Left ventricle myocardium inferior (tissue), 1 donor: ENCODE measurements at regions not wholly inside any gene's neighbourhood (a gene's known extent, or its start where the extent isn't known, plus 50 kb on each side); places are given as distances from the start of the nearest gene placed in this dataset.
A peak's percentile ranks its signal among the peaks of the same experiment; 100 is the strongest.

Source experiments
- DNase-seq: peaks from one replicate; pipeline ENCODE4 v3.0.0-alpha.2; 2020
- H3K27ac ChIP-seq: fragments of 200-600 bp; replicated peaks from 2 replicates; pipeline ENCODE4 v1.8.0; 2021
- H3K27me3 ChIP-seq: fragments of 200-600 bp; 2 replicates; pipeline ENCODE4 v1.8.0; 2021; ENCODE audit warnings: low read depth
- H3K36me3 ChIP-seq: fragments of 200-600 bp; 2 replicates; pipeline ENCODE4 v1.8.0; 2021
- H3K4me1 ChIP-seq: fragments of 200-600 bp; 2 replicates; pipeline ENCODE4 v1.8.0; 2021
- H3K4me3 ChIP-seq: fragments of 200-600 bp; 2 replicates; pipeline ENCODE4 v1.8.0; 2021; ENCODE audit warnings: mild to moderate bottlenecking, moderate library complexity
- H3K9me3 ChIP-seq: fragments of 200-600 bp; replicated peaks from 2 replicates; pipeline ENCODE4 v1.8.0; 2021
- CTCF ChIP-seq: fragments of 200-600 bp; IDR thresholded peaks from 2 replicates; pipeline ENCODE4 v1.8.0; 2021; ENCODE audit warnings: antibody characterized with exemption, mild to moderate bottlenecking, borderline replicate concordance
- intact Hi-C: fragments of 100-400 bp; cut with micrococcal nuclease; formaldehyde crosslinking; loops from one replicate; pipeline ENCODE4 v1.11.0; 2022
- donor health status: DM: no; HTN: yes; CAD: no; lungs with severe emphysema.

DNA sequence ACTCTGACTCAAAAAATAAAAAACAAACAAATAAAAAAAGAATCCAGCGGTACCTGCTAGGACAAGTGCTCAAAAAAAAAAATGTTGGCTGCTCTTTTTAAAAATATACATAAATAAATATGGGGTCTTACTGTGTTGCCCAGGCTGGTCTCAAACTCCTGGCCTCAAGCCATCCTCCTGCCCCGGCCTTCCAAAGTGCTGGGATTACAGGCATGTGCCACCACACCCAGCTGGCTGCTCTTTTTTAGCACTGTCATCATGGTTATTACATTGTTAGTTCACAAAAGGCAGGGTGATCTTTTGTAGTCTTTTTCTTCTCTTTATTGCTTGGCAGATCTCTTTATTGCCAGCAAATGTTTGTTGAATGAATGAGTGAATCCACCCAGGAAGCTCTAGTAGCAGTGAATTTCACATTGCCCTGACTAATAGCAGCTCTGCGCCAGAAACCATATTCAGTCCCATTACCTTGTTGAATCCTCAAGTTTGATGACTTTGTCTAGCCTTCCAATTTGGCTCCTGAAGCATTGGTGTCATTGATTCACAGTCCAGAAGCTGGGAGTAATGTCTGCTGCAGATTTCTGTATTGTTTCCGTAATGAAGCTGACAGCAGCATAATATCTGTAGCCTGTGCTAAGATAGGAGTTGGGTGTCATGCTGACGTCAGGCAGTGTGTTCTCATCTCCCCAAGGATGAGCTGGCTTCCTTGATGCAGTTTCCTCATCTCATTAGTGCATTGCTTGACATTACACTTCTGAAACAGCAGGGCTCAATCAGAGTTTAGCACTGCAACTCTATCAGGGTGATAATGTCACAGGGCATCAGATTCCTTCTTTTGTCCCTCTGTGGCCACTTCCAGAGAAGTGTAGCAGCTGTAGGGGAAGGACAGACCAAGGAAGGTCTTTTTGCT is 84.9 kb upstream of the TGM3 start:
- DNase-seq, result peak; percentile 29
- Histone ChIP-seq H3K4me3 (no peak overlapping the region), H3K27ac (no peak overlapping the region), H3K36me3 (no peaks in the 10 kb centered on the region), H3K27me3 (peaks cover 94% of the 10 kb centered on the region), H3K9me3 (no peaks in the 10 kb centered on the region), H3K4me1 (peaks cover 12% of the 10 kb centered on the region)
- intact Hi-C loops, result no loop called here
- TF ChIP-seq CTCF, result no peak

- H3K36me3 ChIP-seq, result no peaks in the 10 kb centered on the region
- no peak for DNase-seq
- intact Hi-C loops, result no loop called here
- H3K4me3 ChIP-seq, result no peak overlapping the region
- no peak for TF ChIP-seq CTCF
- H3K27me3 ChIP-seq, result peaks cover 82% of the 10 kb centered on the region
- H3K27ac ChIP-seq, result no peak overlapping the region
- no peaks in the 10 kb centered on the region for H3K9me3 ChIP-seq
- peaks cover 4% of the 10 kb centered on the region for H3K4me1 ChIP-seq
Measured at GRCh38 chr20:2212456-2213015, 83.3 kb upstream of the TGM3 start.

DNA sequence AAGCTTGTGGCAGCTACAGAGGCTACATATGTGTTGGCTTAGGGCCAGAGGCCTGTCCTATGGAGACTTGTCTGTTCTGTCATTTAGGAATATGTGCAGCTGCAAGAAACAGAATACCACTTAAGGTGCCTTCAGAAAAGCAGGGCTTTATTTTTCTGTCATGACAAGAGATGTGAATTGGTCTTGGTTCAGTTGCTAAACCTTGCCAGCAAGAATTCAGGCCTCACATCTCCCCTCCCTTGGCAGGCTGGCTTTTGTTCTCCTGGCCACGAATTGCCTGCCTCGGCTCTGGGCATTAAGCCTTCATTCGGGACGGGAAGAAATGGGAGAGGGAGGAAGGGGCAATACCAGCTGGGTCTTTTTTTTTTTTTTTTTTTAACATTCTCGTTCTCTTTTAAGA is 82.4 kb upstream of the TGM3 start:
- Histone ChIP-seq H3K4me3 (no peak overlapping the region), H3K36me3 (no peaks in the 10 kb centered on the region), H3K4me1 (no peaks in the 10 kb centered on the region), H3K27ac (no peak overlapping the region), H3K27me3 (peaks cover 74% of the 10 kb centered on the region), H3K9me3 (no peaks in the 10 kb centered on the region)
- intact Hi-C loops, result no loop called here
- TF ChIP-seq CTCF, result no peak
- no peak for DNase-seq

DNA sequence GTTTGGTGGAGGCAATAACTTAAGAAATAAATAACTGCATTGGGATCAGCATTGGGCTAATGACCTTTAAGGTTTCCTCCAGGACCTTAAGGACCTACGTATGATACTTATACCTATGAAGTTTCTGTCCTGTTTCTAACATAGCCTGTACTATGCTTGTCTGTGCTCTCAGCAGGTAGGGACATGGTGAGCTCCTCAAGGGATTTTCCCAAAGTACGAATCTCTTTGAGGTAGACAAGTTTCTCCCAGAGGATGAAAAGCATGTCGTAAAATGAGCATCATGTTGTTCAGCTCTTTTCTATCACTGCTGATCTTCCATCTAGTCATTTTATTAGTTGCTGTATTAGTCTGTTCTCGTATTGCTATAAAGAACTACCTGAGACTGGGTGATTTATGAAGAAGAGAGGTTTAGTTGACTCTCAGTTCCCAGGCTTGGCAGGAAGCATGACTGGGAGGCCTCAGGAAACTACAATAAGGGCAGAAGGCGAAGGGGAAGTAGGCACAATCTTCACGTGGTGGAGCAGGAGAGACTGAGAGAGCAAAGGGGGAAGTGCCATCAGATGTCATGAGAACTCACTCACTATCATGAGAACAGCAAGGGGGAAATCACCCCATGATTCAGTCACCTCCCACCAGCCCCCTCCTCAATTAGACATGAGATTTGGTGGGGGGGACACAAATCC is 77.8 kb upstream of the TGM3 start:
- no peak for TF ChIP-seq CTCF
- DNase-seq, result no peak
- no peaks in the 10 kb centered on the region for H3K36me3 ChIP-seq
- H3K27me3 ChIP-seq, result peaks cover 29% of the 10 kb centered on the region
- H3K4me1 ChIP-seq, result no peaks in the 10 kb centered on the region
- H3K4me3 ChIP-seq, result no peak overlapping the region
- H3K9me3 ChIP-seq, result peaks cover 10% of the 10 kb centered on the region
- no peak overlapping the region for H3K27ac ChIP-seq
- intact Hi-C loops, result no loop called here

DNA sequence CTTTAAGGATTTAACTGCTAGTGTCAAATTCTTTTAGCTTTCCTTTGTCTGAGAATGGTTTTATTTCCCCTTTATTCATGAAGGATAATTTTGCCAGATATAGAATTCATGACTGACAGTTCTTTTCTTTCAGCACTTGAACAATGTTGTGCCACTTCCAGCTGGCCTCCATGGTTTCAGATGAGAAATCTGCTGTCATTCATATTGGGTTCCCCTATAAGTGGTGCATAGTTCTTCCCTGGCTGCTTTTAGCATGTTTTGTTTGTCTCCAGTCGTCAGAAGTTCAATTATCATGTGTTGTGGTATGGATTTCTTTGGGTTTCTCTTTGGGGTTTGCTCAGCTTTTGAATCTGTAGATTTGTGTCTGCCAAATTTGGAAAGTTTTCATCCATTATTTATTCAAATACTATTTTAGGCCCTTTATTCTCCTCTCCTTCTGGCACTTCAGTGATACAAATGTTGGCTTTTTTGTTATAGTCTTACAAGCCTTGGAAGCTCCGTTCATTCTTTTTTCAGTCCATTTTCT is 76.3 kb upstream of the TGM3 start:
- H3K27ac ChIP-seq, result no peak overlapping the region
- DNase-seq, result no peak
- intact Hi-C loops, result no loop called here
- no peaks in the 10 kb centered on the region for H3K4me1 ChIP-seq
- H3K27me3 ChIP-seq, result peaks cover 20% of the 10 kb centered on the region
- no peak overlapping the region for H3K4me3 ChIP-seq
- no peak for TF ChIP-seq CTCF
- peaks cover 10% of the 10 kb centered on the region for H3K9me3 ChIP-seq
- no peaks in the 10 kb centered on the region for H3K36me3 ChIP-seq
